Fibroblast of lung (primary cell): ENCODE measurements at regions not wholly inside any gene's neighbourhood (a gene's known extent, or its start where the extent isn't known, plus 50 kb on each side); places are given as distances from the start of the nearest gene placed in this dataset.
"Not testable (repeated sequence)": the region's sequence is repeated elsewhere in the genome, so short reads cannot be mapped to it uniquely, and the experiment has no call there.

ENCODE experiments used
- DNase-seq, 2 donors: peaks; one replicate each; pipeline versions ENCODE4 v3.0.0 to v3.0.0-alpha.2; 2010; ENCODE audit warnings: low read depth in 2 of 2
- H2AFZ ChIP-seq: 2 replicates; pipeline ENCODE4 v1.5.1; 2012; ENCODE audit warnings: low read length, control low read depth, inconsistent platforms
- H3K27ac ChIP-seq: 2 replicates; pipeline ENCODE4 v1.5.1; 2011; ENCODE audit warnings: low read length, control low read depth; ENCODE audit not compliant: insufficient read depth
- H3K27me3 ChIP-seq: 2 replicates; pipeline ENCODE4 v1.5.1; 2011; ENCODE audit warnings: mild to moderate bottlenecking, low read length; ENCODE audit not compliant: control insufficient read depth, insufficient read depth
- H3K36me3 ChIP-seq: 2 replicates; pipeline ENCODE4 v1.5.1; 2011; ENCODE audit warnings: low read length; ENCODE audit not compliant: control insufficient read depth, insufficient read depth
- H3K4me1 ChIP-seq: 2 replicates; pipeline ENCODE4 v1.5.1; 2011; ENCODE audit warnings: low read length; ENCODE audit not compliant: control insufficient read depth, insufficient read depth; ENCODE audit errors: extremely low read depth
- H3K4me2 ChIP-seq: 2 replicates; pipeline ENCODE4 v1.5.1; 2011; ENCODE audit warnings: low read length, control low read depth; ENCODE audit not compliant: insufficient read depth; ENCODE audit errors: extremely low read depth
- H3K4me3 ChIP-seq, 4 experiments: fragments of 200-600 bp in 1 of 4; sonication (generic) in 1 of 4; replicated peaks in 1 of 4; 2 replicates each; pipeline ENCODE4 v1.5.1; 2011 to 2016; ENCODE audit warnings: low read length in 4 of 4, low read depth in 3 of 4, mild to moderate bottlenecking in 3 of 4, control low read depth in 2 of 4, inconsistent platforms in 1 of 4, mixed read lengths in 1 of 4; ENCODE audit not compliant: insufficient read depth in 1 of 4; ENCODE audit errors: control extremely low read depth in 1 of 4
- H3K79me2 ChIP-seq: 2 replicates; pipeline ENCODE4 v1.5.1; 2012; ENCODE audit warnings: mild to moderate bottlenecking, low read length, inconsistent platforms; ENCODE audit not compliant: control insufficient read depth, insufficient read depth
- H3K9ac ChIP-seq: 2 replicates; pipeline ENCODE4 v1.5.1; 2011; ENCODE audit warnings: mild to moderate bottlenecking, low read length, control low read depth; ENCODE audit not compliant: insufficient read depth
- H3K9me3 ChIP-seq: 2 replicates; pipeline ENCODE4 v1.5.1; 2012; ENCODE audit warnings: low read depth, low read length; ENCODE audit not compliant: control insufficient read depth, insufficient read depth
- H4K20me1 ChIP-seq: 2 replicates; pipeline ENCODE4 v1.5.1; 2011; ENCODE audit warnings: low read length; ENCODE audit not compliant: control insufficient read depth, insufficient read depth; ENCODE audit errors: extremely low read depth
- EZH2 ChIP-seq: IDR thresholded peaks from 2 replicates; pipeline ENCODE4 v1.5.1; 2012; ENCODE audit warnings: low read length, control low read depth, mild to moderate bottlenecking; ENCODE audit errors: missing control alignments
- TF ChIP-seq, protein P1 (sequence below), 2 donors: IDR thresholded peaks in 1 of 2; conservative IDR thresholded peaks in 1 of 2; 1 replicate in 1 of 2; 2 replicates in 1 of 2; pipeline ENCODE4 v1.5.1; 2011 to 2012; ENCODE audit warnings: low read length in 2 of 2, control low read depth in 1 of 2, inconsistent platforms in 1 of 2, low read depth in 1 of 2, mild to moderate bottlenecking in 1 of 2

DNA sequence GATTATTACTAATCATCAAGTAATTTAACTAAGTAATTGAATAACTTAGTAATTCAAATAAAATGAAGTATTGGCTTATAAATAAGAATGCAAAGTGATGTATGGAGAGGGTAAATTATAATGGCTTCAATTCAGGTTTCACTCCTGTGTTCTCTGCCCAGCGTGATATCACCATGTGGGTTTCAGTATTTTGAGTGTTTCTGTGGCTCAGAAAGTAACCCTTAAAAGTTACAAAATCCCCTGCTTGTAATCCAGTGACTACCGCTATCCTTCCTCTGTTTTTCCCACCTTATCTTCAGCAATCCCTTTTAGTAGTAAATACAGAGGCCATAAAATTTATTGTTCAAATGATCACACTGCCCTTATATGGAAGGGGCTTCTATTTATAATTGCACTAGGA lies 316.4 kb upstream of the CFAP20DC start:
- Histone ChIP-seq H4K20me1 (no peaks in the 10 kb centered on the region), H3K36me3 (no peaks in the 10 kb centered on the region), H2AFZ (no peak overlapping the region), H3K27ac (no peak overlapping the region), H3K4me3 (no peak overlapping the region), H3K4me2 (no peak overlapping the region), H3K9me3 (no peaks in the 10 kb centered on the region), H3K9ac (no peak overlapping the region), H3K27me3 (no peaks in the 10 kb centered on the region), H3K79me2 (no peaks in the 10 kb centered on the region), H3K4me1 (no peaks in the 10 kb centered on the region)
- no peak for TF ChIP-seq EZH2
- TF ChIP-seq, protein P1, sequence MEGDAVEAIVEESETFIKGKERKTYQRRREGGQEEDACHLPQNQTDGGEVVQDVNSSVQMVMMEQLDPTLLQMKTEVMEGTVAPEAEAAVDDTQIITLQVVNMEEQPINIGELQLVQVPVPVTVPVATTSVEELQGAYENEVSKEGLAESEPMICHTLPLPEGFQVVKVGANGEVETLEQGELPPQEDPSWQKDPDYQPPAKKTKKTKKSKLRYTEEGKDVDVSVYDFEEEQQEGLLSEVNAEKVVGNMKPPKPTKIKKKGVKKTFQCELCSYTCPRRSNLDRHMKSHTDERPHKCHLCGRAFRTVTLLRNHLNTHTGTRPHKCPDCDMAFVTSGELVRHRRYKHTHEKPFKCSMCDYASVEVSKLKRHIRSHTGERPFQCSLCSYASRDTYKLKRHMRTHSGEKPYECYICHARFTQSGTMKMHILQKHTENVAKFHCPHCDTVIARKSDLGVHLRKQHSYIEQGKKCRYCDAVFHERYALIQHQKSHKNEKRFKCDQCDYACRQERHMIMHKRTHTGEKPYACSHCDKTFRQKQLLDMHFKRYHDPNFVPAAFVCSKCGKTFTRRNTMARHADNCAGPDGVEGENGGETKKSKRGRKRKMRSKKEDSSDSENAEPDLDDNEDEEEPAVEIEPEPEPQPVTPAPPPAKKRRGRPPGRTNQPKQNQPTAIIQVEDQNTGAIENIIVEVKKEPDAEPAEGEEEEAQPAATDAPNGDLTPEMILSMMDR (conservative IDR thresholded peaks at IDR 0.05 in 1 of 2, IDR thresholded peaks at IDR 0.05 in 1 of 2; ENCODE audit: low read depth in 1 of 2, low read length in 2 of 2) = no peak
- DNase-seq = no peak

DNA sequence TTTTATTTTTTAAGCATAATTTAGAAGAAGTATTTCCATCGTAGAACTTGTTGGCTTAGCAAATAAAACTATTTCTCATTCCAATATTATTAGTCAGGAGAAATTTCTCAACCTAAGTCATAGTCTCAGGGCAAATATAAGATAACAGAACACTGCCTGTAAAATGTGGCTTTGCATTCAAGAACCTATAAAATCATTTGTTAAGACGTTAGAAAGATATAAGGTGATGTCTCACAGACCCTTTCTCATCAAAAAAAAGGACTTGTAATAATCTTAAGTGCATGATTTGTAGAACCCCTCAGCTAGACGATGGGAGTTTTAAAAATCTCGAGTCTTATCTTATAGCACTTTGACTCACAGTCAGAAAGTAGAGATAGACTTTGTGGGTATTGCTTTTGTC lies 314.7 kb upstream of the CFAP20DC start:
- no peak overlapping the region for H3K27ac ChIP-seq
- peak; percentile 4 to 56 for DNase-seq

DNA sequence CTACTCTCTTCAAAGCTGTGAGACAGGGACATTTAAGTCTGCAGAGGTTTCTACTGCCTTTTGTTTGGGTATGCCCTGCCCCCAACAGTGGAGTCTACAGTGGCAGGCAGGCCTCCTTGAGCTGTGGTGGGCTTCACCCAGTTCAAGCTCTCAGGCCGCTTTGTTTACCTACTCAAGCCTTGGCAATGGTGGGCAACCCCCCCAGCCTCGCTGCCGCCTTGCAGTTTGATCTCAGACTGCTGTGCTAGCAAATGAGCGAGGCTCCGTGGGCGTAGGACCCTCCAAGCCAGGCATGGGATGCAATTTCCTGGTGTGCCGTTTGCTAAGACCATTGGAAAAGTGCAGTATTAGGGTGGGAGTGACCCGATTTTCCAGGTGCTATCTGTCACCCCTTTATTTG lies 310.5 kb upstream of the CFAP20DC start:
- H3K27me3 ChIP-seq, H3K36me3 ChIP-seq, H3K4me2 ChIP-seq, H3K27ac ChIP-seq, H3K9me3 ChIP-seq, H3K4me3 ChIP-seq, H3K4me1 ChIP-seq, H2AFZ ChIP-seq, H3K79me2 ChIP-seq, DNase-seq, H3K9ac ChIP-seq, H4K20me1 ChIP-seq: not testable (repeated sequence)

More for the DNA sequence above, 314.7 kb upstream of the CFAP20DC start:
- Histone ChIP-seq H3K27me3 (no peaks in the 10 kb centered on the region), H3K79me2 (no peaks in the 10 kb centered on the region), H3K4me1 (no peaks in the 10 kb centered on the region), H2AFZ (no peak overlapping the region), H3K36me3 (no peaks in the 10 kb centered on the region), H3K9me3 (no peaks in the 10 kb centered on the region), H3K4me2 (no peak overlapping the region), H3K9ac (no peak overlapping the region), H3K4me3 (no peak overlapping the region), H4K20me1 (no peaks in the 10 kb centered on the region)
- no peak for TF ChIP-seq EZH2
- TF ChIP-seq, protein P1 (conservative IDR thresholded peaks at IDR 0.05 in 1 of 2, IDR thresholded peaks at IDR 0.05 in 1 of 2; ENCODE audit: low read depth in 1 of 2, low read length in 2 of 2) = no peak
